ENCODE measurements at regions not wholly inside any gene's neighbourhood (a gene's known extent, or its start where the extent isn't known, plus 50 kb on each side); places are given as distances from the start of the nearest gene placed in this dataset.
"Not testable (repeated sequence)": the region's sequence is repeated elsewhere in the genome, so short reads cannot be mapped to it uniquely, and the experiment has no call there.

DNA sequence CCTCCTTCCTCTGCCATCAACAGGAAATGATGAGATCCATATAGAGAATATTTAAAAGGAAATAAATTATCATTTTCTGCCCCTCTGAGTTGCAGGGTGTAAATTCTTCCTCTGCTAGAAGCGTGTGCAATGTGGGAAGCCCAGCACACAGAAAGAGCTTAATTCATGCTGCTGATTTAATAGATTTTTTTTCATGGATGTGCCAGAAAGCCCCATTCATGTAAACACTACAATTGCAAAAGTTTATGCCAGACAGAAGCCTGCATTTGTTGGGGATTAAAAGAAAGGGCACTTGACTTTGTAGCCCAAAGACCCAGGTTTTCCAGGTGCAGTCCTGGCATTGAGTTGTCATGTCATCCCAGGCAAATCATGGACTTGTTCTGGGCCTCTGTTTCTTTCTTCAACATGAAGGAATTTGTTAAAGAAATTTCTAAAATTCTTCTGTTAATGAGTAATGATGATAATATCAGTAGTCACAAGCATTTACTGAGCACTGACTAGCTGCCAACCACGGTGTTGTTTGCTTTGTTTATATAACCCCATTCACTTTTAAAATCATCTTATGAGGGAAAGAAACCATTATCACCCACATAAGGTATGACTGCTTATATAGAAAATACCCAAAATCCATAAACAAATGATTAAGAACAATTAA lies 341.7 kb downstream of the ANAPC1 start:
- RAD21 ChIA-PET (ENCODE audit: low non-redundant PET in 1 of 2, low total read pairs in 2 of 2, uncharacterized antibody in 2 of 2, unreplicated experiment in 2 of 2); H3K9ac ChIP-seq (ENCODE audit: low read length); ATAC-seq; H3K4me1 ChIP-seq (ENCODE audit: control insufficient read depth in 1 of 2, insufficient read depth in 2 of 2, low read length in 2 of 2); POLR2A ChIA-PET; CTCF ChIA-PET; H3K4me3 ChIP-seq (replicated peaks in 1 of 2; ENCODE audit: low read depth in 1 of 2, low read length in 2 of 2); H2AFZ ChIP-seq (ENCODE audit: low read depth, low read length, poor library complexity, severe bottlenecking); DNase-seq (ENCODE audit: low read depth, low spot score); intact Hi-C loops (cut with micrococcal nuclease); H3K4me2 ChIP-seq (ENCODE audit: low read length); BruUV-seq (replicated peaks); H3K79me2 ChIP-seq (ENCODE audit: insufficient read depth, low read length); H3K36me3 ChIP-seq (ENCODE audit: control insufficient read depth in 1 of 2, insufficient read depth in 2 of 2, low read length in 2 of 2); H3K27ac ChIP-seq (ENCODE audit: low read depth, low read length); H3K9me3 ChIP-seq (ENCODE audit: control insufficient read depth in 1 of 2, insufficient read depth in 1 of 2, low read depth in 1 of 2, low read length in 2 of 2); H4K20me1 ChIP-seq (ENCODE audit: insufficient read depth); H3K9me2 ChIP-seq (ENCODE audit: insufficient read depth); H3K27me3 ChIP-seq (ENCODE audit: insufficient read depth, low read length): not testable (repeated sequence)

GRCh38 chr2:111544006-111544405 lies 340.0 kb downstream of the ANAPC1 start:
- CTCF ChIA-PET; H3K27me3 ChIP-seq (ENCODE audit: insufficient read depth, low read length); DNase-seq (ENCODE audit: low read depth, low spot score); intact Hi-C loops (cut with micrococcal nuclease); H3K79me2 ChIP-seq (ENCODE audit: insufficient read depth, low read length); H3K36me3 ChIP-seq (ENCODE audit: control insufficient read depth in 1 of 2, insufficient read depth in 2 of 2, low read length in 2 of 2); RAD21 ChIA-PET (ENCODE audit: low non-redundant PET in 1 of 2, low total read pairs in 2 of 2, uncharacterized antibody in 2 of 2, unreplicated experiment in 2 of 2); H3K4me3 ChIP-seq (replicated peaks in 1 of 2; ENCODE audit: low read depth in 1 of 2, low read length in 2 of 2); ATAC-seq; H4K20me1 ChIP-seq (ENCODE audit: insufficient read depth); BruUV-seq (replicated peaks); H3K9me2 ChIP-seq (ENCODE audit: insufficient read depth); H3K9me3 ChIP-seq (ENCODE audit: control insufficient read depth in 1 of 2, insufficient read depth in 1 of 2, low read depth in 1 of 2, low read length in 2 of 2); POLR2A ChIA-PET; H3K4me1 ChIP-seq (ENCODE audit: control insufficient read depth in 1 of 2, insufficient read depth in 2 of 2, low read length in 2 of 2); H2AFZ ChIP-seq (ENCODE audit: low read depth, low read length, poor library complexity, severe bottlenecking); H3K27ac ChIP-seq (ENCODE audit: low read depth, low read length); H3K4me2 ChIP-seq (ENCODE audit: low read length); H3K9ac ChIP-seq (ENCODE audit: low read length): not testable (repeated sequence)

GRCh38 chr2:111545723-111546431 lies 338.1 kb downstream of the ANAPC1 start:
- H3K27me3 ChIP-seq (ENCODE audit: insufficient read depth, low read length); H3K79me2 ChIP-seq (ENCODE audit: insufficient read depth, low read length); H3K9me3 ChIP-seq (ENCODE audit: control insufficient read depth in 1 of 2, insufficient read depth in 1 of 2, low read depth in 1 of 2, low read length in 2 of 2); H2AFZ ChIP-seq (ENCODE audit: low read depth, low read length, poor library complexity, severe bottlenecking); H3K4me2 ChIP-seq (ENCODE audit: low read length); H3K27ac ChIP-seq (ENCODE audit: low read depth, low read length); H3K4me1 ChIP-seq (ENCODE audit: control insufficient read depth in 1 of 2, insufficient read depth in 2 of 2, low read length in 2 of 2); ATAC-seq; RAD21 ChIA-PET (ENCODE audit: low non-redundant PET in 1 of 2, low total read pairs in 2 of 2, uncharacterized antibody in 2 of 2, unreplicated experiment in 2 of 2); H3K4me3 ChIP-seq (replicated peaks in 1 of 2; ENCODE audit: low read depth in 1 of 2, low read length in 2 of 2); intact Hi-C loops (cut with micrococcal nuclease); H4K20me1 ChIP-seq (ENCODE audit: insufficient read depth); H3K36me3 ChIP-seq (ENCODE audit: control insufficient read depth in 1 of 2, insufficient read depth in 2 of 2, low read length in 2 of 2); DNase-seq (ENCODE audit: low read depth, low spot score); H3K9ac ChIP-seq (ENCODE audit: low read length); CTCF ChIA-PET; H3K9me2 ChIP-seq (ENCODE audit: insufficient read depth); POLR2A ChIA-PET; BruUV-seq (replicated peaks): not testable (repeated sequence)

- H3K9me3 ChIP-seq (ENCODE audit: control insufficient read depth in 1 of 2, insufficient read depth in 1 of 2, low read depth in 1 of 2, low read length in 2 of 2); H4K20me1 ChIP-seq (ENCODE audit: insufficient read depth); H3K27me3 ChIP-seq (ENCODE audit: insufficient read depth, low read length); H3K36me3 ChIP-seq (ENCODE audit: control insufficient read depth in 1 of 2, insufficient read depth in 2 of 2, low read length in 2 of 2); ATAC-seq; H3K9ac ChIP-seq (ENCODE audit: low read length); DNase-seq (ENCODE audit: low read depth, low spot score); CTCF ChIA-PET; H3K4me1 ChIP-seq (ENCODE audit: control insufficient read depth in 1 of 2, insufficient read depth in 2 of 2, low read length in 2 of 2); H2AFZ ChIP-seq (ENCODE audit: low read depth, low read length, poor library complexity, severe bottlenecking); H3K79me2 ChIP-seq (ENCODE audit: insufficient read depth, low read length); H3K27ac ChIP-seq (ENCODE audit: low read depth, low read length); BruUV-seq (replicated peaks); POLR2A ChIA-PET; H3K4me2 ChIP-seq (ENCODE audit: low read length); H3K9me2 ChIP-seq (ENCODE audit: insufficient read depth); RAD21 ChIA-PET (ENCODE audit: low non-redundant PET in 1 of 2, low total read pairs in 2 of 2, uncharacterized antibody in 2 of 2, unreplicated experiment in 2 of 2); intact Hi-C loops (cut with micrococcal nuclease); H3K4me3 ChIP-seq (replicated peaks in 1 of 2; ENCODE audit: low read depth in 1 of 2, low read length in 2 of 2): not testable (repeated sequence)
These were observed 337.4 kb downstream of the ANAPC1 start for GRCh38 chr2:111546578-111546977.

Measured in HCT116 (cell line).